ENCODE measurements at regions not wholly inside any gene's neighbourhood (a gene's known extent, or its start where the extent isn't known, plus 50 kb on each side); places are given as distances from the start of the nearest gene placed in this dataset.

- no peak overlapping the region for H4K91ac ChIP-seq (replicated peaks; ENCODE audit: insufficient read length, low read length)
- no peak overlapping the region for H3K9ac ChIP-seq (replicated peaks in 1 of 4; ENCODE audit: extremely low read depth in 1 of 4, low read depth in 3 of 4, low read length in 3 of 4)
- H2BK5ac ChIP-seq (ENCODE audit: low read depth, low read length) = no peak overlapping the region
- no peaks in the 10 kb centered on the region for H3K23me2 ChIP-seq (ENCODE audit: low read depth, low read length)
- FAIRE-seq (no peak), DNase-seq (ENCODE audit: low read depth in 1 of 2, low spot score in 2 of 2) (no peak)
- H3K14ac ChIP-seq (ENCODE audit: insufficient read length) = no peak overlapping the region
- no peak overlapping the region for H2AFZ ChIP-seq (ENCODE audit: low read length)
- no peak overlapping the region for H3K4ac ChIP-seq (replicated peaks; ENCODE audit: insufficient read length, low read depth, low read length)
- H2BK20ac ChIP-seq (ENCODE audit: low read length) = no peak overlapping the region
- POLR2A ChIA-PET (ENCODE audit: partially characterized antibody) = interaction anchor here (1.3 to 2.7 kb wide), 2 partner anchors 10 to 13 kb away, joined by 4 to 8 read pairs; no protein-coding TSS in a partner anchor
- no peaks in the 10 kb centered on the region for H3K27me3 ChIP-seq (replicated peaks in 1 of 4; ENCODE audit: control insufficient read depth in 3 of 4, extremely low read depth in 1 of 4, insufficient read depth in 3 of 4, low read length in 3 of 4)
- H3K4me1 ChIP-seq (replicated peaks in 1 of 4; ENCODE audit: control insufficient read depth in 3 of 4, insufficient read depth in 4 of 4, low read length in 3 of 4) = no peaks in the 10 kb centered on the region; a peak in 1 of 7 replicates
- H3K27ac ChIP-seq (ENCODE audit: low read depth, low read length) = no peak overlapping the region
- H2BK15ac ChIP-seq (ENCODE audit: low read length) = no peak overlapping the region
- no peak overlapping the region for H3K56ac ChIP-seq (replicated peaks; ENCODE audit: insufficient read length, low read depth, low read length)
- 93% methylated on average over 8 of the region's 8 CpGs; no CpG with 5 or more reads in 1 of the 2 experiments for WGBS, 2 experiments (ENCODE audit: extremely low coverage in 1 of 2, insufficient coverage in 1 of 2, insufficient read length in 1 of 2, insufficient replicate concordance in 2 of 2, low coverage in 1 of 2, low lambda C conversion rate in 2 of 2, missing lambda C conversion rate in 1 of 2)
- no peak overlapping the region for H3K23ac ChIP-seq (ENCODE audit: insufficient read length)
- H4K5ac ChIP-seq (ENCODE audit: insufficient read length, low read depth, low read length) = no peak overlapping the region
- no peak overlapping the region for H3K4me3 ChIP-seq (ENCODE audit: extremely low read depth in 1 of 4, insufficient read depth in 2 of 4, low read depth in 3 of 4, low read length in 4 of 4)
- H4K20me1 ChIP-seq (replicated peaks in 1 of 2; ENCODE audit: control insufficient read depth in 1 of 2, insufficient read depth in 2 of 2, low read length in 2 of 2) = peaks cover 0 to 1% of the 10 kb centered on the region in 2 experiments
- H3K18ac ChIP-seq (ENCODE audit: extremely low read depth, low read length) = no peak overlapping the region
- no peak overlapping the region for H2BK120ac ChIP-seq (replicated peaks; ENCODE audit: low read depth, low read length)
- H3K79me2 ChIP-seq (ENCODE audit: control insufficient read depth in 1 of 2, insufficient read depth in 2 of 2, low read length in 2 of 2) = peaks cover 0 to 10% of the 10 kb centered on the region in 2 experiments; a peak in 2 of 4 replicates
- H3K36me3 ChIP-seq (ENCODE audit: control insufficient read depth in 2 of 4, insufficient read depth in 4 of 4, low read length in 3 of 4) = no peaks in the 10 kb centered on the region
- H3K4me2 ChIP-seq (ENCODE audit: insufficient read depth in 1 of 2, low read depth in 2 of 2, low read length in 2 of 2) = no peak overlapping the region
- H2AK5ac ChIP-seq (ENCODE audit: low read depth, low read length) = no peak overlapping the region
- H2BK12ac ChIP-seq (ENCODE audit: low read depth, low read length) = no peak overlapping the region
- H3K79me1 ChIP-seq (ENCODE audit: low read depth, low read length) = peaks cover 3% of the 10 kb centered on the region; the same call in 1 of the 2 replicates
- H3K9me3 ChIP-seq (ENCODE audit: insufficient read depth in 2 of 2, low read depth in 1 of 2, low read length in 1 of 2) = no peaks in the 10 kb centered on the region
- CTCF ChIA-PET (ENCODE audit: partially characterized antibody) = interaction anchor here (0.7 to 4.5 kb wide), 6 partner anchors 11 to 127 kb away, joined by 3 to 16 read pairs (median 4); no protein-coding TSS in a partner anchor
- H4K8ac ChIP-seq (ENCODE audit: extremely low read depth, insufficient read depth, low read length) = no peak overlapping the region
- TF ChIP-seq TAF1 (IDR thresholded peaks at IDR 0.05; ENCODE audit: low read depth, low read length) (no peak), KDM5A (IDR thresholded peaks at IDR 0.05; ENCODE audit: low read length) (no peak), BACH1 (IDR thresholded peaks at IDR 0.05; ENCODE audit: low read length) (no peak), CHD2 (IDR thresholded peaks at IDR 0.05; ENCODE audit: low read length) (no peak), ASH2L (IDR thresholded peaks at IDR 0.05; ENCODE audit: low read length) (no peak), GTF2F1 (IDR thresholded peaks at IDR 0.05; ENCODE audit: borderline replicate concordance, low read depth, low read length) (no peak), E2F6 (IDR thresholded peaks at IDR 0.05) (no peak), SP4 (IDR thresholded peaks at IDR 0.05; ENCODE audit: low read length) (no peak), SRF (IDR thresholded peaks at IDR 0.05; ENCODE audit: low read depth, low read length) (no peak), CBX5 (IDR thresholded peaks at IDR 0.05; ENCODE audit: low read depth, low read length) (no peak), KDM4A (IDR thresholded peaks at IDR 0.05; ENCODE audit: low read depth, low read length, severe bottlenecking) (no peak)
- TF ChIP-seq, protein P1, sequence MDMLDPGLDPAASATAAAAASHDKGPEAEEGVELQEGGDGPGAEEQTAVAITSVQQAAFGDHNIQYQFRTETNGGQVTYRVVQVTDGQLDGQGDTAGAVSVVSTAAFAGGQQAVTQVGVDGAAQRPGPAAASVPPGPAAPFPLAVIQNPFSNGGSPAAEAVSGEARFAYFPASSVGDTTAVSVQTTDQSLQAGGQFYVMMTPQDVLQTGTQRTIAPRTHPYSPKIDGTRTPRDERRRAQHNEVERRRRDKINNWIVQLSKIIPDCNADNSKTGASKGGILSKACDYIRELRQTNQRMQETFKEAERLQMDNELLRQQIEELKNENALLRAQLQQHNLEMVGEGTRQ (IDR thresholded peaks at IDR 0.05; ENCODE audit: low read length) = no peak
Observed at GRCh38 chr1:201661823-201662359, 123.0 kb downstream of the NAV1 start.

All from H1 (cell line).